ENCODE measurements at regions not wholly inside any gene's neighbourhood (a gene's known extent, or its start where the extent isn't known, plus 50 kb on each side); places are given as distances from the start of the nearest gene placed in this dataset.

- Histone ChIP-seq H3K27me3 (ENCODE audit: control insufficient read depth in 2 of 2, insufficient read depth in 2 of 2, low read length in 2 of 2) (no peaks in the 10 kb centered on the region), H3K27ac (ENCODE audit: low read depth, low read length) (no peak overlapping the region), H3K4me1 (ENCODE audit: control insufficient read depth in 2 of 2, insufficient read depth in 2 of 2, low read length in 2 of 2) (no peaks in the 10 kb centered on the region), H3K4me3 (ENCODE audit: low read length) (no peak overlapping the region), H3K36me3 (ENCODE audit: control insufficient read depth in 2 of 3, insufficient read depth in 3 of 3, low read length in 3 of 3) (no peaks in the 10 kb centered on the region), H3K9me3 (ENCODE audit: control insufficient read depth in 2 of 3, low read length in 3 of 3) (no peaks in the 10 kb centered on the region)
- Mint-ChIP-seq H3K4me1 (no peaks in the 10 kb centered on the region), H3K9me3 (peaks cover 0 to 3% (median 0%) of the 10 kb centered on the region in 11 donors), H3K27ac (no peak overlapping the region), H3K4me3 (no peak overlapping the region), H3K27me3 (no peaks in the 10 kb centered on the region), H3K36me3 (no peaks in the 10 kb centered on the region)
- intact Hi-C loops (cut with micrococcal nuclease): no loop called here
- ChIA-PET POLR2A (no interaction called here), CTCF (interaction anchor here (0.5 kb wide), 1 partner anchor 9 kb away, joined by 3 read pairs; no protein-coding TSS in a partner anchor)
- ATAC-seq: no peak
- no peak for DNase-seq
Observed at GRCh38 chr21:28214786-28215185, 777.9 kb downstream of the LTN1 start.

- no peak overlapping the region for H3K4me3 Mint-ChIP-seq
- H3K36me3 ChIP-seq (ENCODE audit: control insufficient read depth in 2 of 3, insufficient read depth in 3 of 3, low read length in 3 of 3): no peaks in the 10 kb centered on the region
- H3K4me3 ChIP-seq (ENCODE audit: low read length): no peak overlapping the region
- H3K36me3 Mint-ChIP-seq: no peaks in the 10 kb centered on the region
- H3K27ac ChIP-seq (ENCODE audit: low read depth, low read length): no peak overlapping the region
- H3K27me3 ChIP-seq (ENCODE audit: control insufficient read depth in 2 of 2, insufficient read depth in 2 of 2, low read length in 2 of 2): no peaks in the 10 kb centered on the region
- H3K4me1 Mint-ChIP-seq: no peaks in the 10 kb centered on the region
- H3K27ac Mint-ChIP-seq: no peak overlapping the region
- peaks cover 0 to 3% (median 0%) of the 10 kb centered on the region in 11 donors for H3K9me3 Mint-ChIP-seq
- intact Hi-C loops (cut with micrococcal nuclease): no loop called here
- ATAC-seq (no peak), DNase-seq (no peak)
- POLR2A ChIA-PET: no interaction called here
- H3K4me1 ChIP-seq (ENCODE audit: control insufficient read depth in 2 of 2, insufficient read depth in 2 of 2, low read length in 2 of 2): no peaks in the 10 kb centered on the region
- no peaks in the 10 kb centered on the region for H3K9me3 ChIP-seq (ENCODE audit: control insufficient read depth in 2 of 3, low read length in 3 of 3)
- CTCF ChIA-PET: no interaction called here
- H3K27me3 Mint-ChIP-seq: no peaks in the 10 kb centered on the region
Observed at GRCh38 chr21:28213261-28213660, 779.4 kb downstream of the LTN1 start.

- Histone ChIP-seq H3K4me1 (ENCODE audit: control insufficient read depth in 2 of 2, insufficient read depth in 2 of 2, low read length in 2 of 2) (no peaks in the 10 kb centered on the region), H3K4me3 (ENCODE audit: low read length) (no peak overlapping the region), H3K27ac (ENCODE audit: low read depth, low read length) (no peak overlapping the region), H3K9me3 (ENCODE audit: control insufficient read depth in 2 of 3, low read length in 3 of 3) (no peaks in the 10 kb centered on the region), H3K36me3 (ENCODE audit: control insufficient read depth in 2 of 3, insufficient read depth in 3 of 3, low read length in 3 of 3) (no peaks in the 10 kb centered on the region), H3K27me3 (ENCODE audit: control insufficient read depth in 2 of 2, insufficient read depth in 2 of 2, low read length in 2 of 2) (no peaks in the 10 kb centered on the region)
- ChIA-PET CTCF (no interaction called here), POLR2A (no interaction called here)
- Mint-ChIP-seq H3K27ac (no peak overlapping the region), H3K4me1 (no peaks in the 10 kb centered on the region), H3K9me3 (peaks cover 0 to 3% (median 0%) of the 10 kb centered on the region in 11 donors), H3K36me3 (no peaks in the 10 kb centered on the region), H3K4me3 (no peak overlapping the region), H3K27me3 (no peaks in the 10 kb centered on the region)
- ATAC-seq (no peak), DNase-seq (no peak)
- intact Hi-C loops (cut with micrococcal nuclease): no loop called here
Observed at GRCh38 chr21:28212061-28212460, 780.6 kb downstream of the LTN1 start.

- Histone ChIP-seq H3K36me3 (ENCODE audit: control insufficient read depth in 2 of 3, insufficient read depth in 3 of 3, low read length in 3 of 3) (no peaks in the 10 kb centered on the region), H3K27me3 (ENCODE audit: control insufficient read depth in 2 of 2, insufficient read depth in 2 of 2, low read length in 2 of 2) (no peaks in the 10 kb centered on the region), H3K27ac (ENCODE audit: low read depth, low read length) (no peak overlapping the region), H3K4me1 (ENCODE audit: control insufficient read depth in 2 of 2, insufficient read depth in 2 of 2, low read length in 2 of 2) (no peaks in the 10 kb centered on the region), H3K4me3 (ENCODE audit: low read length) (no peak overlapping the region), H3K9me3 (ENCODE audit: control insufficient read depth in 2 of 3, low read length in 3 of 3) (no peaks in the 10 kb centered on the region)
- H3K4me1 Mint-ChIP-seq: no peaks in the 10 kb centered on the region
- CTCF ChIA-PET: interaction anchor here (0.5 kb wide), 1 partner anchor 95 kb away, joined by 3 read pairs; no protein-coding TSS in a partner anchor
- H3K27ac Mint-ChIP-seq: no peak overlapping the region
- POLR2A ChIA-PET: no interaction called here
- intact Hi-C loops (cut with micrococcal nuclease): no loop called here
- peaks cover 0 to 5% (median 0%) of the 10 kb centered on the region in 11 donors for H3K9me3 Mint-ChIP-seq
- no peak overlapping the region for H3K4me3 Mint-ChIP-seq
- peaks cover 0 to 5% (median 0%) of the 10 kb centered on the region in 5 donors for H3K27me3 Mint-ChIP-seq
- no peaks in the 10 kb centered on the region for H3K36me3 Mint-ChIP-seq
- DNase-seq (no peak), ATAC-seq (no peak)
Observed at GRCh38 chr21:28207436-28208173, 785.1 kb downstream of the LTN1 start.

GRCh38 chr21:28200726-28201125 is 792.0 kb downstream of the LTN1 start:
- H3K9me3 Mint-ChIP-seq: peaks cover 0 to 26% (median 8%) of the 10 kb centered on the region in 11 donors
- H3K4me3 Mint-ChIP-seq: no peak overlapping the region
- CTCF ChIA-PET: no interaction called here
- no peaks in the 10 kb centered on the region for H3K27me3 ChIP-seq (ENCODE audit: control insufficient read depth in 2 of 2, insufficient read depth in 2 of 2, low read length in 2 of 2)
- H3K27ac ChIP-seq (ENCODE audit: low read depth, low read length): no peak overlapping the region
- no peaks in the 10 kb centered on the region for H3K4me1 Mint-ChIP-seq
- no peaks in the 10 kb centered on the region for H3K36me3 Mint-ChIP-seq
- no peak overlapping the region for H3K27ac Mint-ChIP-seq
- no peak for DNase-seq
- H3K4me3 ChIP-seq (ENCODE audit: low read length): no peak overlapping the region
- H3K4me1 ChIP-seq (ENCODE audit: control insufficient read depth in 2 of 2, insufficient read depth in 2 of 2, low read length in 2 of 2): no peaks in the 10 kb centered on the region
- peaks cover 0 to 5% (median 0%) of the 10 kb centered on the region in 5 donors for H3K27me3 Mint-ChIP-seq
- no peaks in the 10 kb centered on the region for H3K36me3 ChIP-seq (ENCODE audit: control insufficient read depth in 2 of 3, insufficient read depth in 3 of 3, low read length in 3 of 3)
- no peak for ATAC-seq
- POLR2A ChIA-PET: no interaction called here
- no peaks in the 10 kb centered on the region for H3K9me3 ChIP-seq (ENCODE audit: control insufficient read depth in 2 of 3, low read length in 3 of 3)
- intact Hi-C loops (cut with micrococcal nuclease): no loop called here

GRCh38 chr21:28196981-28197380 is 795.7 kb downstream of the LTN1 start:
- H3K36me3 Mint-ChIP-seq: peaks cover 0 to 3% (median 0%) of the 10 kb centered on the region in 5 donors

GRCh38 chr21:28193189-28193588 is 799.5 kb downstream of the LTN1 start:
- H3K36me3 Mint-ChIP-seq: peaks cover 0 to 3% (median 0%) of the 10 kb centered on the region in 5 donors
- POLR2A ChIA-PET: no interaction called here
- no peak for ATAC-seq

More at GRCh38 chr21:28196981-28197380, 795.7 kb downstream of the LTN1 start:
- ATAC-seq (no peak), DNase-seq (no peak)
- no peaks in the 10 kb centered on the region for H3K27me3 ChIP-seq (ENCODE audit: control insufficient read depth in 2 of 2, insufficient read depth in 2 of 2, low read length in 2 of 2)
- peaks cover 0 to 5% (median 0%) of the 10 kb centered on the region in 5 donors for H3K27me3 Mint-ChIP-seq
- intact Hi-C loops (cut with micrococcal nuclease): no loop called here
- H3K4me1 ChIP-seq (ENCODE audit: control insufficient read depth in 2 of 2, insufficient read depth in 2 of 2, low read length in 2 of 2): no peaks in the 10 kb centered on the region
- H3K9me3 ChIP-seq (ENCODE audit: control insufficient read depth in 2 of 3, low read length in 3 of 3): no peaks in the 10 kb centered on the region
- no peaks in the 10 kb centered on the region for H3K36me3 ChIP-seq (ENCODE audit: control insufficient read depth in 2 of 3, insufficient read depth in 3 of 3, low read length in 3 of 3)
- H3K4me1 Mint-ChIP-seq: no peaks in the 10 kb centered on the region
- POLR2A ChIA-PET: no interaction called here
- no peak overlapping the region for H3K4me3 ChIP-seq (ENCODE audit: low read length)
- no peak overlapping the region for H3K4me3 Mint-ChIP-seq
- H3K9me3 Mint-ChIP-seq: peaks cover 6 to 54% (median 25%) of the 10 kb centered on the region in 11 donors
- CTCF ChIA-PET: no interaction called here
- H3K27ac Mint-ChIP-seq: no peak overlapping the region
- H3K27ac ChIP-seq (ENCODE audit: low read depth, low read length): no peak overlapping the region

More at GRCh38 chr21:28193189-28193588, 799.5 kb downstream of the LTN1 start:
- Mint-ChIP-seq H3K9me3 (peaks cover 6 to 43% (median 24%) of the 10 kb centered on the region in 11 donors), H3K27me3 (peaks cover 0 to 6% (median 0%) of the 10 kb centered on the region in 5 donors), H3K4me3 (no peak overlapping the region), H3K27ac (no peak overlapping the region), H3K4me1 (no peaks in the 10 kb centered on the region)
- CTCF ChIA-PET: no interaction called here
- Histone ChIP-seq H3K4me3 (ENCODE audit: low read length) (no peak overlapping the region), H3K27me3 (ENCODE audit: control insufficient read depth in 2 of 2, insufficient read depth in 2 of 2, low read length in 2 of 2) (no peaks in the 10 kb centered on the region), H3K9me3 (ENCODE audit: control insufficient read depth in 2 of 3, low read length in 3 of 3) (no peaks in the 10 kb centered on the region), H3K27ac (ENCODE audit: low read depth, low read length) (no peak overlapping the region), H3K4me1 (ENCODE audit: control insufficient read depth in 2 of 2, insufficient read depth in 2 of 2, low read length in 2 of 2) (no peaks in the 10 kb centered on the region), H3K36me3 (ENCODE audit: control insufficient read depth in 2 of 3, insufficient read depth in 3 of 3, low read length in 3 of 3) (no peaks in the 10 kb centered on the region)
- no peak for DNase-seq
- intact Hi-C loops (cut with micrococcal nuclease): no loop called here
